GM21381 (cell line): ENCODE measurements at regions not wholly inside any gene's neighbourhood (a gene's known extent, or its start where the extent isn't known, plus 50 kb on each side); places are given as distances from the start of the nearest gene placed in this dataset.
"Not testable (repeated sequence)": the region's sequence is repeated elsewhere in the genome, so short reads cannot be mapped to it uniquely, and the experiment has no call there.

Experiments
- ATAC-seq: cut with Tn5 transposase; IDR thresholded peaks from one replicate; pipeline ENCODE4 v1.9.1; 2021; ENCODE audit warnings: mild to moderate bottlenecking, moderate library complexity; ENCODE audit not compliant: unreplicated experiment

DNA sequence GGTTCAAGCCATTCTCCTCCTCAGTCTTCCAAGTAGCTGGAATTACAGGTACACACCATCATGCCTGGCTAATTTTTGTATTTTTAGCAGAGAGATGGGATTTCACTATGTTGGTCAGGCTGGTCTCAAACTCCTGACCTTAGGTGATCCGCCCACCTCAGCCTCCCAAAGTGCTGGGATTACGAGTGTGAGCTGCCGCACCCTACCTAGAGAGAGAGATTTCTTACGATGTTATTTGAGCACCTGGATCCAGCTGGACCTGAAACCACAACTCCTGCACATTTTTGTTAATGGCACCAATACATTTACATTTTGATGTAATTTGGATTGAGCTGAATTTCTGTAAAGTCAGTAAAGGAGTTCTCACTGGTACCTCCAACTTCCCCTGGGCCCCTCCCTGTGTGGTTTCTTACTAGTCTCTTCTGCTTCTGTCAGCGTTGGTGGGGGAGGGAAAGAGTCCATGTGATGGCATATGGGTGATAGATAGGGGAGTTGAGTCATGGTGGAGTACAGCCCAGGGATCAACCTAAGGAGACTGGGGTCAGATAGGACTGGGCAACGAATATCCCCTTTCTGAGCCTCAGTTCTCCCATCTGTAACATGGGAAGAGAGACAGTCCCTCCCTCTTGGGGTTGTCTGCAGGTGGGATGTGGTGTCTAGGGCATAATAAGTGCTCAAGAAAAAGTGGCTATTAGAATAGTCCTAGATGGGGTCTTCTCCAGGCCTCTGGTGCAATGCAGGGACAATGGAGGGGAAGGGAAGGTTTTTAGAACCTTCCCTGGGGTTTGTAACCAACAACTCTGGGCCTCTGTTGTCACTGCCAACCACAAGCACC, 83.3 kb upstream of the MED13L start:
- no peak for ATAC-seq

DNA sequence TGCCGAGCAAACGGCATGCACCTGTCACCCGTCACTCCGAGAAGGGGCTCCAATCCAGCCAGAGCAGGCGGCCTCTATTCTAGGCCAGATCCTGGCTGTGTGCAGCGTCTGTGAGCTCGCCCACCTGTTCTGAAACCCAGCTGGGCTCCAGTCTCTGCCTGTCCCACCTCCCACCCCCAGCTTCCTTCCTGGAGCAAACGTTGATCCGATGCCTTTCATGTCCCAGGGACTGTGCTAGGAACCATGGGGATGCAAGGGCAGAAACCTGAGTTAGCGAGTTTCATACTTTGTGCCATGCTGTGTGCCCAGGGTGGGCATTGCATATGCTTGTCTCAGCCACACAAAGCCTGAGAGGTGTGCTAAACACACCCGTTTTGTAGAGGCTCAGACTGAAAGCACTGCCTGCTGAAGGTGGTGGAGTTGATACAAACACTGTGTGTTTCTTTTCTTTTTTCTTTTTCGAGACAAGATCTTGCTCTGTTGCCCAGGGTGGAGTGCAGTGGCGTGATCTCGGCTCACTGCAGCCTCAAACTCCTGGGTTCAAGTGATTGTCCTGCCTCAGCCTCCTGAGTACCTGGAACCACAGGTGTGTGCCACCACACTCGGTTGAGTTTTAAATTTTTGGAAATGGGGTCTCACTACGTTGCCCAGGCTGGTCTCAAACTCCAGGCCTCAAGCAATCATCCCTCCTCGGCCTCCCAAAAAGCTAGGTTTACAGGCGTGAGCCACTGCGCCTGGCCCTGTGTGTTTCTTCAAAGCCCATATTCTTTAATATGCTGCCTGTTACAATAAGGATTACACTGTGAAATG, 84.1 kb upstream of the MED13L start:
- ATAC-seq: no peak

DNA sequence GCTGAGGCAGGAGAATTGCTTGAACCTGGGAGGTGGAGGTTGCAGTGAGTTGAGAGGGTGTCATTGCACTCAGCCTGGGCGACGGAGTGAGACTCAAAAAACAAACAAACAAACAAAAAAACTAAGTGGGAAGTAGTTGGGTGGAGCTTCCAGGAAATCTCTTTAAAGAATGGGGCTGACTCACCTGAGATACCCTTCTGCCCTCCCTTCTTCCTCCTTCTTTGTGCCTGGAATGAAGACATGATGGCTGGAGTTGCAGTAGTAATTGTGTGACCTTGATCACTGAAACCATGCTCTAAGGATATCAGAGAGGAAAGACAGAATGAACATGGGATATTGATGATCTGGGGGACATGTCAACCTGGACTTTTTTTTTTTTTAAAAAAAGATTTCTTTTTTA, 87.6 kb upstream of the MED13L start:
- no peak for ATAC-seq

DNA sequence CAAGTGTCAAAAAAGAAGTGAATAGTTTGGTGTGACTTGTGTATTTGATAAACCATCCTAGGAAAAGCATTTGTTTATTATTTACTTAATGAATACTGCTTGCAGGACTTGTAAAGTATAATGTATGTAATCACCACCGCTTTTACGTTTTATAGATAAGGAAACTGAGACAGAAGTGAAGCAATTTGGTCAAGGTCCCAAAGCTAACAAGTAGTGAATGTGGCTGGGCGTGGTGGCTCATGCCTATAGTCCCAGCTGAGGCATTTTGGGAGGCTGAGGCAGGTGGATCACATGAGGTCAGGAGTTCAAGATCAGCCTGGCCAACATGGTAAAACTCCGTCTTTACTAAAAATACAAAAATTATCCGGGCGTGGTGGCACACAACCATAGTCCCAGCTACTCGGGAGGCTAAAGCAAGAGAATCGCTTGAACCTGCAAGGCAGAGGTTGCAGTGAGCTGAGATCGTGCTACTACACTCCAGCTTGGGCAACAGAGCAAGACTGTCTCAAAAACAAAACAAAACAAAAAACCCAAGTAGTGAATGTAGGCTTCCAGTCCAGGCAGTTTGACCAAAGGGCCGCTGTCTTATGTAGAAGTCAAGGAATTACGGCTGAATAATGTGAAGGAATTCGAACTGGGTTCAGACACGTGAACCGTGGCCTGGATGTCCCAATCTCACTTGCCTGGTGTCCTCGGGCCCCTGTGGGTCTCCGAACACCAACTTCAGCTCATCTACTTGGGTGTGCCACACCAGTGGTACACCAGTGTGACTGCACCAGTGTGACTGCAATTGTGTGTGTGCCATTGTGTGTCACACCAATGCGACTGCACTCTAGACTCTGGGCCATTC, 88.3 kb upstream of the MED13L start:
- no peak for ATAC-seq

DNA sequence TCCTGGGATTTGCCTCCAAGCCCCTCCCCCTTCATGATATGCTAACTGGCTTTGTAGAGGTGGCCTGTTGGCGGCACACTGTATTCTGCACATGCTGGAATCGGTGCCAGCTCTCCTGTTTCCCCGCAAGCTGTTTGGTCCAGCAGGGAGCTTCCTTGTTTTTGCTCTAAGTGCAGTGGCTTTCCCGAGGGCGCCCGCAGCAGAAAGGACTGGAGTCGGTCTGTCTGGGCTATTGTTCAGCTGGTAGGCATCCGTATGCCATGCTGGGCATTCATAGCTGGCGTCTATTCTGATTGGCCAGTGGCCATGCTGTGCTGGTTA, 88.9 kb upstream of the MED13L start:
- no peak for ATAC-seq

DNA sequence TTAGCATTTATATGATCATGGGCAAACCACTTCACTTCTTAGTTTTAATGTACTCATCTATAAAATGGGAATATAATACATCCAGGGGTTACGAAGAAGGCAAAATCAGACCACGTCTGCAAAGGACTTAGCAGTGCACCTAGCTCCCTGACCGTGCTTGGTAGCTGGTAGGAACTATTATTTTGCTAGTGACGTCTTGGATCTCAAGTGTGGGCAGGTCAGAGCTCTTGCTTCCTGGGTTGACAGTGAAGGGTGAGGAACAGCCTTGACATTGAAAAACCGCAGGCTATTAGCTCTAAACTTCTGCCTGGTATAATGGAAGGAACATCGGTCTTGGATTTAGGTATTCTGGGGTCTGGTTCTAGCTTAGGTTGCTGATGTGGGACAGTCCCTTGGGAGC, 89.3 kb upstream of the MED13L start:
- no peak for ATAC-seq

DNA sequence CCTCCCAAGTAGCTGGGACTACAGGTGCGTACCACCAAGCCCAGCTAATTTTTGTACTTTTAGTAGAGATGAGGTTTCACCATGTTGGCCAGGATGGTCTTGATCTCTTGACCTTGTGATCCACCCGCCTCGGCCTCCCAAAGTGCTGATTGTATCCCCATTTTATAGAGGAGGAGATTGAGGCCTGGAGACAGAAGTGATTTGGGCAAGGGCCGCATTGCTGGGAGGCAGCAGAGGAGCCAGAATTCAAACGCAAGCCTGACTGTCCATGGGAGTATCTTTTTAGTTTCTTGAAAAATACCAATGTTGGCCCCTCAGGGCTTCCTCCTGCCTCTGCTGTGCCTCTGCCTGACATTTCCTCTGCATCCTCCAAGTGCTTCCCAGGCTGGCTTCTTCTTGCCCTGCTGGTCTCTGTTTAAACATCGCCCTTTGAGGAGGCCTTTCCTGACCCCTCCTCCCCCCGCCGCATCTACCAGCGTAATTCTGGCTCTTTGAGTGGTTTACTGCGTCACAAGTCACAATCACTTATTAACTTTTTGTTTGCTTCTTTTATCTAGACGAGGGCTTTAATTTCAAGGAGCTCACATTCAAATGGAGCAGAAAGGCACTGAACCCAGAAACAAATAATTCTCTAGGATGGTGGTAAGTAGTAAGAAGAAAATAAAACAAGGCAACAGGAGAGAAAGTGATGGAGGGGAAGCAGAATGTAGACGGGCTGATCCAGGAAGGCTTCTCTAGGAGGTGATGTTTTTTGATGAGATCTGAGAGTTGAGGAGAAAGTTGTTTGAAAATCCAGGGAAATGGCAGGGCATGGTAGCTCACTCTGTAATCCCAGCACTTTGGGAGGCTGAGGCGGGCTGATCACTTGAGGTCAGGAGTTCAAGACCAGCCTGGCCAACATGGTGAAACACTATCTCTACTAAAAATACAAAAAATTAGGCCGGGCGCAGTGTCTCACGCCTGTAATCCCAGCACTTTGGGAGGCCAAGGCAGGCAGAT, 91.0 kb upstream of the MED13L start:
- no peak for ATAC-seq

DNA sequence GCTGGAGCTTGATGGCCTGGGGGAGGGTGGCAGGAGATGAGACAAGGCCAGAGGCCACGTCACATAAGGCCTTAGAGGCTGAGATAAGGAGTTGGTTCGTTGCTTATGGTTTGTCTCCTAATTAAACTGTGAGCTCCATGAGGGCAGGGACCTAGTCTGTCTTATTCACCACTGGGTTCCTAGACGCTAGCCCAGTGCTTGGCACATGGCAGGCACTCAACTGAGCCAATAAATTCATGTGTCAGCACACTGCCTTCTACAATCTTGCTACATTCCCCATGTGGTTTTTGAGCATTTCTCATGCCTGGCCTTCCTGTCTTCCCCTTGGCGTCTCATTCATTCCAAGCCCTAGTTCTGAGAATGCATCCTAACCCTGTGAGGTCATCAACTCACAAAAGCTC, 92.5 kb upstream of the MED13L start:
- ATAC-seq: no peak

DNA sequence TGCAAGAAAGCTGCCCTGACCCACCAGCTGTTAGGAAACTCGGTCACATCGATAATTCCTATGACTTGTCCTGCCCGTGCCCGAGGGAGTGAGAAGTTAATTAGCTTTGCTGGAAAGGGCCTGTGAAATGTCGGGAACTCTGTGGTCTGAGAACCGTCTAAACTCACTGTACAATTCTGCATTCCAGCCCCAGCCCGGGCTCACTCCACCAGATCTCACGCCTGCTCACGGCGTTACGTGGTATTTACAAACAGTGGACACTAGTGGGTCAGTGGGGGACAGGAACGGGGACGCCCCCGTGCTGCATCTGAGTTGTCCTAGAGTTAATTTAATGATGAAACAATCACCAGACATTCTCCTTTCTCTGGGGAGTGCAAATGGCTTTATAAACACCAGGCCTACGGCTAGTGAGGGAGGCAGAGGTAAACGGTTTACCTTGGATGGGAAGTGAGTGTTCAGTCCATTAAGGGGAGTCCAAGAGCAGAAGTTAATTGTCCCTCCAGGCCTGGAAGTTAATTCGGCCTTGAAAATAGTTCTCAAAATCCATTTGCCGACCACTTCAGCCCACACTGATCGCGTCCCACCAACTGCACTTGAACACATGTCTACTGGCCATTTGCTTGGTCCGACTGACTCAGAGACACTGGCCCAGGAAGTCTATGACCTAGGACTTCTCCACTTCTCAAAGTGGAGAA, 93.5 kb upstream of the MED13L start:
- no peak for ATAC-seq

DNA sequence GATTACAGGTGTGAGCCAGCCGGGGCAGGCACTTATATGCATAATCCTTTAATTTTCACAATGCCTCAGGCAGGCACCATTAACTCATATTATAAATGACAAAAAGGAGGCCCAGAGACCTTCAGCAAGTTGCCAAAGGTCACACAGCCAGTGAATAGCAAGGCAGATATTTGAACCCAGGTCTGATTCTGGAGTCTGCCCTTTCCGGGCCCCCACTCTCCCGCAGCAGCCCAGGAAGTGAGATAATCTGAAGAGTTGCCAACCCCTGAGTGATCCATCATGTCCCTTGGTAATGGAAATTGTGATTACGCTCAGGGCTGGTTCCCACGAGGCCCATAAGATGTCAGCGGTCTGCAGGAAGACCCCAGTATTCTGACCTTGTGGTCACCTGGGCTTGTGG, 95.3 kb upstream of the MED13L start:
- ATAC-seq: no peak

DNA sequence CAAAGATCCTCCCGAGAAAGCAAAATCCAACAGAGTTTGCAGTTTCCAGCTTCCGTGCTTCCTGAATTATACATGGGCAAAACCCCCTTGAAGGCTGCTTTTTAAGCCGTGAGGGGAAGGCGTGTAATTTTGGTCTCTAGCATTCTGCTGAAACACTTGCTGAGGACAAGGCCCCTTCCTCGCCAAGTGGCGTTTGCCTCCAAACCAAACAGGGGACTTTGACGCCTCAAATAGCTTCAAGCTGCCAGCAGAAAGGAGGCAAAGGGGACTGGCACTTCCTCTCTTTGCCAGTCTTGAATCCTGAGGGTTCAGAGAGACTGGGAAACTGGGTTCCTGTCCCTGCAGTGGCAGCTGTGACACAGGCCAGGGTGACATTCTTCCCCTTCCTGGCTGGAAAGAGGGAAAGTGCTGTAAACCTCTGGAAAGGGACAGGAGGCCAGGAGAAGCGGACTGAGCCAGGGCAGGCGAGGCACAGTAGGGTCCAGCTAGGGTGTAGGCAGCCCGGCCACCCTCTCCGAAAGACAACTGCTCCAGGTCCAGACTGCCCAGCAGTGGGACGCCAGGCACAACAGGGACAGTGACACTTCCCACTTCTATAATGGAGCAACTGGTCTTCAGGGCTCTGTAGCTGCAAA, 96.2 kb upstream of the MED13L start:
- ATAC-seq: no peak

DNA sequence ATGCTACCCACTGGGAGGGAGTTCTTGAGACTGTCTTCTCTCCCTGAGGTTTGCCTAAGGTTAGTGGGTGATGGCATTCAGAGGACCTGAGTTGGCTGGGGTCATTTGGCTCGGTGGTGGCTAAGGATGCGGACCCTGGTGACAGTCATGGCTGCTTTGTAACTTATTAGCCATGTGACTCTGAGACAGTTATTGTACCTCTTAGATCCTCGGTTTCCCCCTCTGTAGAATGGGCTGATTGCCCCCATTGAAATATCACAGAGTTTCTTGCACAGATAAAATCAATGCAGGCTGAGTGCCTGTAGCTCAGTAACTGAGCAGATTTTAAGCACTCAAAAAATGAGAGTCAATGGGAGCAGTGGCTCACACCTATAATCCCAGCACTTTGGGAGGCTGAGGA, 96.7 kb upstream of the MED13L start:
- ATAC-seq: no peak

DNA sequence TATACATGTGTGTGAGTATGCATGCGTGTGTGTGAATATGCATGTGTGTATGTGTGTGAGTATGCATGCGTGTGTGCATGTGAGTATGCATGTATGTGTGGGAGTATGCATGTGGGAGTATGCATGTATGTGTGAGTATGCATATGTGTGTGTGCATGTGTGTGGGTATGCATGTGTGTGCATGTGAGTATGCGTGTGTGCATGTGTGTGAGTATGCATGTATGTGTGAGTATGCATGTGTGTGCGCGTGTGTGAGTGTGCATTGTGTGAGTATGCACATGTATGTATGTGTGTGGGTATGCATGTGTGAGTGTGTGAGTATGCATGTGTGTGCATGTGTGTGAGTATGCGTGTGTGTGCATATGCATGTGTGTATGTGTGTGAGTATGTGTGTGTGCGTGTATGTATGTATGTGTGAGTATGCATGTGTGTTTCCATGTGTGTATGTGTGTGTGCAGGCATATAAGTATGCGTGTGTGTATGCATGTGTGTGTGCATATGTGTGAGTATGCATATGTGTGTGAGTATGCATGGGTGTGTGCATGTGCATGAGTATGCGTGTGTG, 97.9 kb upstream of the MED13L start:
- no peak for ATAC-seq

DNA sequence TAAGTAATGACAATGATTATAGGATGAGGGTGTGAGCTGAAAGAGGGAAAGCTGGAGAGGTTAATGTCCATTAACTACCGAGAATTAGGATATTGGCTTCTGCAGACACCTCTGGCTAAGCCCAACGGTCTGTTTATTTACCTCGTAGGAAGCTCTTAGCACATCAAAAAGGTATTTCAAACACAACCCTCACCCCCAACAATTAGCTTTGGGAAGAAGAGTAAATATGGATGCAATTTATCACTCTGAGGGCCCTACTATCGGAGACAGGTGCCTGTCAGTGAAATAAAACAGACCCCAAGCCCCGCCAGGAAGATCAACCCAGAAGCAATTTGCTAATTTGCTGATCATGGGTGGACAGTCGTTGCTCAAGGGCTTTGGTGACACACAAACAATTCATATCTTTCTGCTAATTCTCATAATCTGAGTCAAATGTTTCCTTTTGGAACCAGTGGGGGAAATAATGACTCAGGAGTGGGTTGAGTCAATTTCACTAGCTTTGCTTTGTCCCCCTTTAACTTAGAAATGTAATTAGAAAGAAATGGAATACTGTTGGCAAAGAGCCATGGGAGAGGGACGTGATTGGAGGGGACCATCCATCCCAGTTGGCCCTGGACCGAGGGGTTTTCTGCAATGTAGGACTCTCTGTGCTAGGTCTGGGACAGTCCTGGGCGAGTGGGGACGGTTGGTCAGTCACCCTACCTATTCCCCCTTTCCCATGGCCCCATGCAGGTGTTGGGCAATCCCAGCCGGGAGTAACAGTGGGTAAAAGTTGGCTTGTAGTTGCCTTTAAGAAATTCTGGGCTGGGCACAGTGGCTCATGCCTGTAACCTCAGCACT, 99.1 kb upstream of the MED13L start:
- ATAC-seq: no peak

DNA sequence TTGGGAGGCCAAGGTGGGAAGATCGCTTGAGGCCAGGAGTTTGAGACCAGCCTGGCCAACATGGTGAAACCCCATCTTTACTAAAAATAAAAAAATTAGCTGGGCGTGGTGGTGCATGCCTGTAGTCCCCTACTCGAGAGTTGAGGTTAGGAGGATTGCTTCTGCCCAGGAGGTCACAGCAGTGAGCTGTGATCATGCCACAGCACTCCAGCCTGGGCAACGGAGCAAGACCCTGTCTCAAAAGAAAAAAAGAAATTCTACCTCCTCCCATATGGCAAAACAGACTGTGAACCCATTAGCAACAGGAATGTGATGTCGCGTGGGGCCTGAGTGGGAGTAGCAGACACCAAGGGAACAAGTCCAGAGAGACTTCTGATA, 99.7 kb upstream of the MED13L start:
- ATAC-seq: not testable (repeated sequence)

DNA sequence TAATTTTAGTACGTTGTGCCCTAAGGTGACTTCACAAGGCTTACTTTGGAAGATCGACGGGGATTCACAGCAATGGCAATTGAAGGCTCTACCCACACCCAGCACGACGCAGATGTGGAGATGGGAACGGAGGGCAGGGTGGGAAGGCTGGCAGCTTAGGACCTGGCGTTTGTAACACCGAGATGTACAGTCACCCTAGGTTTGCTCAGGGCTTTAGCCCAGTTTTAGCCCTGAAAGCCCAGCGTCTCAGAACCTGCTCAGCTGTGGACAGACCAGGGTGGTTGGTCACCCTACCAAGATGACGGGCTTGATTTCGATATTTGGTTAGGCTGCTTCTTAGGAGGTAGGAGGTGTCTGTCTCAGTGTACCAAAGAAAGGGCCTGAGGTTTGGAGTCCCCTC, 100.5 kb upstream of the MED13L start:
- no peak for ATAC-seq

DNA sequence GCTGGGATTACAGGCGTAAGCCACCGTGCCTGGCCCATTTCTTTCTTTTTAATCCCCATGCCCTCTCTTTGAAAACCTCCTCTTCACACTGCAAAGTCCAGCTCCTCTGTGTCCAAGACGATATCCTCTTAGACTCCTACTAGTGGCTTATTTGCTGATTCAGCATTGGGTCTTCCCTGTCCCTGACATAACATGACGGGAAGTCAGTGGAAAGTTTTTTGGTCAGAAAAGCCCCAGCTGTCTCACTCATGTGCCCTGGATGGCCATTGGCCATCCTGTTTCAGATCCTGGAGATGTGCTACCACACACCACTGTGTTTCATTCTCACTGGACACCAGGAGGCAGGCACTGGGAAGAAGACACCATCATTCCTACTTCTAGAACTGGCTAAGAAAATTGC, 102.6 kb upstream of the MED13L start:
- ATAC-seq: no peak

DNA sequence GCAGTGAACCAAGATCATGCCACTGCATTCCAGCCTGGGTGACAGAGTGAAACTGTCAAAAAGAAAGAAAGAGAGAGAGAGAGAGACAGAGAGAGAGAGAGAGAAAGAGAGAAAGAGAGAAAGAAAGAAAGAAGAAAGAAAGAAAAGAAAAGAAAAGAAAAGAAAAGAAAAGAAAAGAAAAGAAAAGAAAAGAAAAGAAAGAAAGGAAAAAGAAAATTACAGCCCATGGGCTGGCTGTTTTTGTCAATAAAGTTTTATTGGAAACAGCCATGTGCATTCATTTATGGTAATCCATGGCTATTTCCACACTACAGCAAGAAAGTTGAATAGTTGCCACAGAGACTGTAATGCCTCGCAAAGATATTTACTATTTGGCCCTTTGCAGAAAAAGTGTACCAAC, 103.2 kb upstream of the MED13L start:
- not testable (repeated sequence) for ATAC-seq
